Fibroblast of the aortic adventitia (primary cell): ENCODE measurements at regions not wholly inside any gene's neighbourhood (a gene's known extent, or its start where the extent isn't known, plus 50 kb on each side); places are given as distances from the start of the nearest gene placed in this dataset.

ENCODE experiments used
- DNase-seq: peaks from one replicate; pipeline ENCODE4 v3.0.0-alpha.2; 2010; ENCODE audit warnings: low read depth
- H3K4me3 ChIP-seq: 2 replicates; pipeline ENCODE4 v1.5.1; 2011; ENCODE audit warnings: low read depth, mild to moderate bottlenecking, control low read depth, low read length, moderate library complexity
- CTCF ChIP-seq: IDR thresholded peaks from 2 replicates; pipeline ENCODE4 v1.5.1; 2011; ENCODE audit warnings: mild to moderate bottlenecking, low read length, control low read depth, inconsistent platforms; ENCODE audit not compliant: insufficient read depth

- no peak for DNase-seq
- H3K4me3 ChIP-seq = no peak overlapping the region
- TF ChIP-seq CTCF = no peak
These were observed 552.3 kb upstream of the JARID2 start for GRCh38 chr6:14693301-14694192.

- no peak for DNase-seq
- no peak for TF ChIP-seq CTCF
- no peak overlapping the region for H3K4me3 ChIP-seq
These were observed 551.6 kb upstream of the JARID2 start for GRCh38 chr6:14694308-14694707.

- DNase-seq = no peak
- no peak overlapping the region for H3K4me3 ChIP-seq
- no peak for TF ChIP-seq CTCF
These were observed 550.3 kb upstream of the JARID2 start for GRCh38 chr6:14695579-14695978.

GRCh38 chr6:14696367-14696766 is 549.5 kb upstream of the JARID2 start:
- no peak for TF ChIP-seq CTCF
- no peak overlapping the region for H3K4me3 ChIP-seq
- no peak for DNase-seq

- no peak for DNase-seq
- no peak for TF ChIP-seq CTCF
- no peak overlapping the region for H3K4me3 ChIP-seq
These were observed 548.4 kb upstream of the JARID2 start for GRCh38 chr6:14697427-14697826.

- no peak for TF ChIP-seq CTCF
- DNase-seq = no peak
- H3K4me3 ChIP-seq = no peak overlapping the region
These were observed 545.9 kb upstream of the JARID2 start for GRCh38 chr6:14699803-14700601.
